IMR-90 (cell line): ENCODE measurements at regions not wholly inside any gene's neighbourhood (a gene's known extent, or its start where the extent isn't known, plus 50 kb on each side); places are given as distances from the start of the nearest gene placed in this dataset.

Experiments
- ATAC-seq: fragments of 200-7000 bp; cut with Tn5 transposase; 2 replicates; pipeline ENCODE4 v1.9.1; 2020; ENCODE audit warnings: low read depth, mild to moderate bottlenecking, moderate library complexity
- BruUV-seq: library from RNA; stranded (reverse); fragments of 400-500 nt; replicated peaks from 2 replicates; lab custom pipeline; 2021; lab: Mats Ljungman, UMichigan
- CTCF ChIA-PET: fragments of 300-600 bp; formaldehyde crosslinking; extraction: SDS; loops from one replicate; lab custom pipeline; 2021; ENCODE audit warnings: antibody characterized with exemption; lab: Yijun Ruan, JAX
- POLR2A ChIA-PET: fragments of 300-600 bp; sonication (Branson Sonifier 250); formaldehyde crosslinking; loops from one replicate; lab custom pipeline; 2022; ENCODE audit warnings: antibody characterized with exemption; ENCODE audit not compliant: unreplicated experiment; lab: Charles Lee
- DNase-seq: peaks from one replicate; pipeline ENCODE4 v3.0.0; 2013
- H2AFZ ChIP-seq: replicated peaks from 2 replicates; pipeline ENCODE3; 2013; ENCODE audit warnings: low read length, mild to moderate bottlenecking; ENCODE audit not compliant: poor library complexity
- H2AK5ac ChIP-seq: 2 replicates; pipeline ENCODE4 v1.6.1; 2013; ENCODE audit warnings: low read depth, low read length, inconsistent platforms
- H2AK9ac ChIP-seq: replicated peaks from 2 replicates; pipeline ENCODE3; 2013; ENCODE audit warnings: mild to moderate bottlenecking, low read depth, low read length, moderate library complexity; ENCODE audit not compliant: poor library complexity
- H2BK120ac ChIP-seq: 2 replicates; pipeline ENCODE4 v1.6.1; 2013; ENCODE audit warnings: low read depth, low read length, inconsistent platforms
- H2BK15ac ChIP-seq: 3 replicates; pipeline ENCODE4 v1.6.1; 2013; ENCODE audit warnings: low read depth, low read length, inconsistent platforms
- H2BK20ac ChIP-seq: 2 replicates; pipeline ENCODE4 v1.6.1; 2013; ENCODE audit warnings: low read depth, mild to moderate bottlenecking, inconsistent platforms, low read length, moderate library complexity
- H2BK5ac ChIP-seq: 2 replicates; pipeline ENCODE4 v1.6.1; 2013; ENCODE audit warnings: mild to moderate bottlenecking, low read depth, low read length, inconsistent platforms; ENCODE audit not compliant: poor library complexity, severe bottlenecking
- H3K14ac ChIP-seq: replicated peaks from 2 replicates; pipeline ENCODE4 v1.6.1; 2013; ENCODE audit warnings: low read depth, low read length, inconsistent platforms
- H3K18ac ChIP-seq: 2 replicates; pipeline ENCODE4 v1.6.1; 2013; ENCODE audit warnings: low read depth, low read length, control low read depth
- H3K23ac ChIP-seq: 2 replicates; pipeline ENCODE4 v1.6.1; 2013; ENCODE audit warnings: low read depth, low read length, inconsistent platforms
- H3K27ac ChIP-seq: 2 replicates; pipeline ENCODE4 v1.5.1; 2013; ENCODE audit warnings: mild to moderate bottlenecking, control low read depth, low read length; ENCODE audit not compliant: insufficient read depth
- H3K27me3 ChIP-seq: 2 replicates; pipeline ENCODE4 v1.6.1; 2013; ENCODE audit warnings: low read length; ENCODE audit not compliant: control insufficient read depth, insufficient read depth
- H3K36me3 ChIP-seq: 2 replicates; pipeline ENCODE4 v1.6.1; 2013; ENCODE audit warnings: low read length, mixed read lengths; ENCODE audit not compliant: control insufficient read depth, insufficient read depth
- H3K4ac ChIP-seq: 2 replicates; pipeline ENCODE4 v1.6.1; 2013; ENCODE audit warnings: low read depth, low read length, inconsistent platforms
- H3K4me1 ChIP-seq: 2 replicates; pipeline ENCODE4 v1.6.1; 2013; ENCODE audit warnings: low read length, mixed read lengths; ENCODE audit not compliant: control insufficient read depth, insufficient read depth
- H3K4me2 ChIP-seq: 2 replicates; pipeline ENCODE4 v1.6.1; 2013; ENCODE audit warnings: low read depth, mild to moderate bottlenecking, control low read depth, low read length, moderate library complexity
- H3K4me3 ChIP-seq: 2 replicates; pipeline ENCODE4 v1.5.1; 2013; ENCODE audit warnings: low read depth, mild to moderate bottlenecking, control low read depth, low read length, moderate library complexity; ENCODE audit not compliant: insufficient read depth
- H3K56ac ChIP-seq: 2 replicates; pipeline ENCODE4 v1.6.1; 2013; ENCODE audit warnings: low read length, inconsistent platforms; ENCODE audit not compliant: insufficient read depth; ENCODE audit errors: extremely low read depth
- H3K79me1 ChIP-seq, 2 experiments: 2 replicates each; pipeline ENCODE4 v1.6.1; 2013; ENCODE audit warnings: low read length in 2 of 2, inconsistent platforms in 1 of 2, low read depth in 1 of 2
- H3K9ac ChIP-seq: 2 replicates; pipeline ENCODE4 v1.6.1; 2013; ENCODE audit warnings: low read depth, low read length, control low read depth
- H3K9me1 ChIP-seq: 2 replicates; pipeline ENCODE4 v1.6.1; 2013; ENCODE audit warnings: low read length, inconsistent platforms; ENCODE audit not compliant: insufficient read depth
- H3K9me3 ChIP-seq: 2 replicates; pipeline ENCODE4 v1.6.1; 2013; ENCODE audit warnings: low read length; ENCODE audit not compliant: control insufficient read depth, insufficient read depth
- H4K20me1 ChIP-seq: 2 replicates; pipeline ENCODE4 v1.6.1; 2013; ENCODE audit warnings: low read length, inconsistent platforms; ENCODE audit not compliant: insufficient read depth
- H4K5ac ChIP-seq: 2 replicates; pipeline ENCODE4 v1.6.1; 2013; ENCODE audit warnings: mild to moderate bottlenecking, low read depth, low read length, control low read depth
- H4K8ac ChIP-seq, 2 experiments: 2 replicates each; pipeline ENCODE4 v1.6.1; 2013; ENCODE audit warnings: low read depth in 2 of 2, low read length in 2 of 2, control low read depth in 1 of 2, inconsistent platforms in 1 of 2
- H4K91ac ChIP-seq: 2 replicates; pipeline ENCODE4 v1.6.1; 2013; ENCODE audit warnings: low read depth, low read length, inconsistent platforms; ENCODE audit not compliant: insufficient read depth
- BHLHE40 ChIP-seq: fragments of 150-350 bp; IDR thresholded peaks from 2 replicates; pipeline ENCODE4 v1.6.1; 2016; ENCODE audit warnings: mild to moderate bottlenecking, low read depth, low read length
- CEBPB ChIP-seq: IDR thresholded peaks from 2 replicates; pipeline ENCODE4 v1.6.1; 2012; ENCODE audit warnings: low read depth, low read length, improper control_type of control experiment
- CHD1 ChIP-seq: IDR thresholded peaks from 2 replicates; pipeline ENCODE4 v1.6.1; 2012; ENCODE audit warnings: low read depth, low read length, improper control_type of control experiment
- FOS ChIP-seq: fragments of 150-350 bp; IDR thresholded peaks from 2 replicates; pipeline ENCODE4 v1.6.1; 2016; ENCODE audit warnings: low read depth, low read length
- MAFK ChIP-seq: IDR thresholded peaks from 2 replicates; pipeline ENCODE4 v1.6.1; 2012; ENCODE audit warnings: low read depth, low read length, improper control_type of control experiment
- MAZ ChIP-seq: IDR thresholded peaks from 2 replicates; pipeline ENCODE4 v1.6.1; 2012; ENCODE audit warnings: low read depth, mild to moderate bottlenecking, low read length, improper control_type of control experiment, moderate library complexity, borderline replicate concordance
- MXI1 ChIP-seq: IDR thresholded peaks from 2 replicates; pipeline ENCODE4 v1.6.1; 2012; ENCODE audit warnings: low read depth, mild to moderate bottlenecking, low read length, moderate library complexity, borderline replicate concordance
- NFE2L2 ChIP-seq: fragments of 150-350 bp; IDR thresholded peaks from 2 replicates; pipeline ENCODE4 v1.6.1; 2016; ENCODE audit warnings: low read depth, mild to moderate bottlenecking, low read length
- POLR2A ChIP-seq: IDR thresholded peaks from 2 replicates; pipeline ENCODE4 v1.6.1; 2012; ENCODE audit warnings: mild to moderate bottlenecking, low read depth, low read length
- RAD21 ChIP-seq: IDR thresholded peaks from 2 replicates; pipeline ENCODE4 v1.6.1; 2012; ENCODE audit warnings: low read length, improper control_type of control experiment
- RCOR1 ChIP-seq: IDR thresholded peaks from 2 replicates; pipeline ENCODE4 v1.6.1; 2012; ENCODE audit warnings: mild to moderate bottlenecking, low read length, improper control_type of control experiment; ENCODE audit not compliant: insufficient replicate concordance
- RFX5 ChIP-seq: IDR thresholded peaks from 2 replicates; pipeline ENCODE4 v1.8.0; 2012; ENCODE audit warnings: low read depth, mild to moderate bottlenecking, low read length, moderate library complexity
- SMC3 ChIP-seq: fragments of 150-350 bp; IDR thresholded peaks from 2 replicates; pipeline ENCODE4 v1.6.1; 2016; ENCODE audit warnings: low read depth, mild to moderate bottlenecking, antibody characterized with exemption, low read length, moderate library complexity
- USF2 ChIP-seq: fragments of 150-350 bp; IDR thresholded peaks from 2 replicates; pipeline ENCODE4 v1.6.1; 2017; ENCODE audit warnings: mild to moderate bottlenecking, antibody characterized with exemption, low read length, low read depth
- WGBS, 2 experiments: methylation state at CpG; one replicate each; pipeline versions ENCODE4 v1.1.5 to v1.1.7; 2013; ENCODE audit warnings: missing lambda C conversion rate in 2 of 2; ENCODE audit not compliant: insufficient read length in 1 of 2; ENCODE audit errors: extremely low coverage in 2 of 2; 5-methylcytosine and 5-hydroxymethylcytosine counted together
- dilution Hi-C: fragments of 300-500 bp; cut with HindIII; formaldehyde crosslinking; loops from one replicate; pipeline ENCODE4 v1.14.3; 2018; ENCODE audit warnings: low sequenced_read_pairs; ENCODE audit not compliant: unreplicated experiment
- in situ Hi-C: fragments of 300-500 bp; cut with MboI; formaldehyde crosslinking; loops from 3 replicates; pipeline ENCODE4 v1.14.3; 2019; ENCODE audit warnings: low sequenced_read_pairs, inconsistent platforms, mixed read lengths
- intact Hi-C: fragments of 100-400 bp; cut with micrococcal nuclease; formaldehyde crosslinking; loops from 2 replicates; pipeline ENCODE4 v1.10.0; 2022
- TF ChIP-seq, protein P1 (sequence below): conservative IDR thresholded peaks from 2 replicates; pipeline ENCODE4 v1.5.1; 2012; ENCODE audit warnings: mild to moderate bottlenecking, low read depth, low read length, improper control_type of control experiment
- TF ChIP-seq, protein P2 (sequence below): fragments of 150-350 bp; IDR thresholded peaks from 2 replicates; pipeline ENCODE4 v1.6.1; 2016; ENCODE audit warnings: low read depth, mild to moderate bottlenecking, low read length, moderate library complexity, borderline replicate concordance

- ChIA-PET POLR2A (no interaction called here), CTCF (no interaction called here)
- Histone ChIP-seq H3K27me3 (no peaks in the 10 kb centered on the region), H2BK20ac (no peak overlapping the region), H2BK5ac (no peak overlapping the region), H3K36me3 (no peaks in the 10 kb centered on the region), H3K9me1 (no peaks in the 10 kb centered on the region), H3K9ac (no peak overlapping the region), H2AK9ac (no peak overlapping the region), H3K4ac (no peak overlapping the region), H3K4me1 (no peaks in the 10 kb centered on the region; the same call in 1 of the 2 replicates), H2AFZ (no peak overlapping the region), H2BK120ac (no peak overlapping the region), H3K4me3 (no peak overlapping the region), H3K79me1 (no peaks in the 10 kb centered on the region), H3K27ac (no peak overlapping the region), H4K5ac (no peak overlapping the region), H4K20me1 (no peaks in the 10 kb centered on the region), H3K56ac (no peak overlapping the region), H2BK15ac (no peak overlapping the region), H3K23ac (no peak overlapping the region), H4K91ac (no peak overlapping the region), H2AK5ac (no peak overlapping the region), H3K14ac (no peak overlapping the region), H3K18ac (no peak overlapping the region), H4K8ac (no peak overlapping the region), H3K9me3 (no peaks in the 10 kb centered on the region), H3K4me2 (no peak overlapping the region)
- in situ Hi-C loops (no loop called here), dilution Hi-C loops (no loop called here), intact Hi-C loops (no loop called here)
- WGBS, 2 experiments = no CpG with 5 or more reads among the region's 4 CpGs
- no TSS peak for BruUV-seq
- ATAC-seq (no peak), DNase-seq (no peak)
- TF ChIP-seq FOS = no peak
- TF ChIP-seq USF2 = no peak
- no peak for TF ChIP-seq POLR2A
- no peak for TF ChIP-seq MXI1
- TF ChIP-seq RAD21 = no peak
- no peak for TF ChIP-seq RCOR1
- TF ChIP-seq MAFK = no peak
- no peak for TF ChIP-seq CHD1
- no peak for TF ChIP-seq BHLHE40
- TF ChIP-seq CEBPB = no peak
- no peak for TF ChIP-seq SMC3
- TF ChIP-seq, protein P1, sequence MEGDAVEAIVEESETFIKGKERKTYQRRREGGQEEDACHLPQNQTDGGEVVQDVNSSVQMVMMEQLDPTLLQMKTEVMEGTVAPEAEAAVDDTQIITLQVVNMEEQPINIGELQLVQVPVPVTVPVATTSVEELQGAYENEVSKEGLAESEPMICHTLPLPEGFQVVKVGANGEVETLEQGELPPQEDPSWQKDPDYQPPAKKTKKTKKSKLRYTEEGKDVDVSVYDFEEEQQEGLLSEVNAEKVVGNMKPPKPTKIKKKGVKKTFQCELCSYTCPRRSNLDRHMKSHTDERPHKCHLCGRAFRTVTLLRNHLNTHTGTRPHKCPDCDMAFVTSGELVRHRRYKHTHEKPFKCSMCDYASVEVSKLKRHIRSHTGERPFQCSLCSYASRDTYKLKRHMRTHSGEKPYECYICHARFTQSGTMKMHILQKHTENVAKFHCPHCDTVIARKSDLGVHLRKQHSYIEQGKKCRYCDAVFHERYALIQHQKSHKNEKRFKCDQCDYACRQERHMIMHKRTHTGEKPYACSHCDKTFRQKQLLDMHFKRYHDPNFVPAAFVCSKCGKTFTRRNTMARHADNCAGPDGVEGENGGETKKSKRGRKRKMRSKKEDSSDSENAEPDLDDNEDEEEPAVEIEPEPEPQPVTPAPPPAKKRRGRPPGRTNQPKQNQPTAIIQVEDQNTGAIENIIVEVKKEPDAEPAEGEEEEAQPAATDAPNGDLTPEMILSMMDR = no peak
- no peak for TF ChIP-seq MAZ
- TF ChIP-seq NFE2L2 = no peak
- no peak for TF ChIP-seq RFX5
- TF ChIP-seq, protein P2, sequence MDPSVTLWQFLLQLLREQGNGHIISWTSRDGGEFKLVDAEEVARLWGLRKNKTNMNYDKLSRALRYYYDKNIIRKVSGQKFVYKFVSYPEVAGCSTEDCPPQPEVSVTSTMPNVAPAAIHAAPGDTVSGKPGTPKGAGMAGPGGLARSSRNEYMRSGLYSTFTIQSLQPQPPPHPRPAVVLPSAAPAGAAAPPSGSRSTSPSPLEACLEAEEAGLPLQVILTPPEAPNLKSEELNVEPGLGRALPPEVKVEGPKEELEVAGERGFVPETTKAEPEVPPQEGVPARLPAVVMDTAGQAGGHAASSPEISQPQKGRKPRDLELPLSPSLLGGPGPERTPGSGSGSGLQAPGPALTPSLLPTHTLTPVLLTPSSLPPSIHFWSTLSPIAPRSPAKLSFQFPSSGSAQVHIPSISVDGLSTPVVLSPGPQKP = no peak
These were observed 175.3 kb upstream of the ZNF608 start for GRCh38 chr5:124921694-124922093.
